ENCODE measurements at regions not wholly inside any gene's neighbourhood (a gene's known extent, or its start where the extent isn't known, plus 50 kb on each side); places are given as distances from the start of the nearest gene placed in this dataset.

DNA sequence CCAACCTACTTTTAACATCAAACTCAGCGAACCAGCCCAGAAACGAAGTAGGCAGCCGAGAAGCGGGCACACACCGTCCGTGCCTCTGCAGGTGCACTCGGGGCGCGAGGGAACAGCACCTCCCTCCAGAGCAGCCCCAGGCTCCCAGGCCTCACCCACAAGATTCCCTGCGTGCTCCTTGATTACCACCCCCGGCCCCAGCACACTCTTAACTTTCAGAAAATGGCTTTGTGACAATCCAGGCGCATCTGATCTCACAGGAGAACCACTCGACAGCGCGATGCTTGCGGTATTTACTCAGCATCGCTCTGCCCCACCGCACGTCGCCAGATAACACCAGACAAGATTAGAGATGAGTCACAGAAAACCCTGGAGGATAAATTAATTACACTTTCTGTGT is 134.9 kb upstream of the SPACA7 start:
- no peak overlapping the region for H2AFZ ChIP-seq
- no peaks in the 10 kb centered on the region for H3K4me1 ChIP-seq (replicated peaks; ENCODE audit: insufficient read depth)
- no TSS peak for BruUV-seq (replicated peaks)
- H3K36me3 ChIP-seq (ENCODE audit: low read depth): no peaks in the 10 kb centered on the region
- H3K27ac ChIP-seq: no peak overlapping the region
- H3K4me2 ChIP-seq: no peak overlapping the region
- no peak overlapping the region for H3K4me3 ChIP-seq
- TF ChIP-seq CTCF (conservative IDR thresholded peaks at IDR 0.05): no peak
- TF ChIP-seq EZH2 (IDR thresholded peaks at IDR 0.05; ENCODE audit: low read depth): peak; percentile 24; the same call in 1 of the 2 replicates
- H3F3A ChIP-seq (ENCODE audit: insufficient read depth, low read depth): no peaks in the 10 kb centered on the region
- H3K9me3 ChIP-seq (ENCODE audit: insufficient read depth, low read depth): no peaks in the 10 kb centered on the region
- no peaks in the 10 kb centered on the region for H4K20me1 ChIP-seq (ENCODE audit: insufficient read depth)
- POLR2A ChIA-PET (ENCODE audit: unreplicated experiment): no interaction called here
- intact Hi-C loops (cut with micrococcal nuclease; ENCODE audit: unreplicated experiment): no loop called here
- DNase-seq: no peak
- no peaks in the 10 kb centered on the region for H3K79me2 ChIP-seq (ENCODE audit: low read depth)
- no peaks in the 10 kb centered on the region for H3K9me2 ChIP-seq (ENCODE audit: insufficient read depth)
- CTCF ChIA-PET: no interaction called here
- H3K27me3 ChIP-seq (ENCODE audit: insufficient read depth, low read depth): peaks cover 95% of the 10 kb centered on the region

GRCh38 chr13:112242777-112243176 is 133.4 kb upstream of the SPACA7 start:
- Histone ChIP-seq H4K20me1 (ENCODE audit: insufficient read depth) (no peaks in the 10 kb centered on the region; the same call in 1 of the 2 replicates), H3K27ac (no peak overlapping the region), H3K36me3 (ENCODE audit: low read depth) (no peaks in the 10 kb centered on the region), H3K4me1 (replicated peaks; ENCODE audit: insufficient read depth) (no peaks in the 10 kb centered on the region), H3K27me3 (ENCODE audit: insufficient read depth, low read depth) (peaks cover 95% of the 10 kb centered on the region), H3K79me2 (ENCODE audit: low read depth) (no peaks in the 10 kb centered on the region), H2AFZ (no peak overlapping the region), H3K4me3 (no peak overlapping the region), H3K9me2 (ENCODE audit: insufficient read depth) (no peaks in the 10 kb centered on the region), H3F3A (ENCODE audit: insufficient read depth, low read depth) (no peaks in the 10 kb centered on the region), H3K4me2 (no peak overlapping the region), H3K9me3 (ENCODE audit: insufficient read depth, low read depth) (no peaks in the 10 kb centered on the region)
- TF ChIP-seq EZH2 (IDR thresholded peaks at IDR 0.05; ENCODE audit: low read depth) (no peak), CTCF (conservative IDR thresholded peaks at IDR 0.05) (no peak)
- no TSS peak for BruUV-seq (replicated peaks)
- ChIA-PET CTCF (no interaction called here), POLR2A (ENCODE audit: unreplicated experiment) (no interaction called here)
- no peak for DNase-seq
- intact Hi-C loops (cut with micrococcal nuclease; ENCODE audit: unreplicated experiment): no loop called here

DNA sequence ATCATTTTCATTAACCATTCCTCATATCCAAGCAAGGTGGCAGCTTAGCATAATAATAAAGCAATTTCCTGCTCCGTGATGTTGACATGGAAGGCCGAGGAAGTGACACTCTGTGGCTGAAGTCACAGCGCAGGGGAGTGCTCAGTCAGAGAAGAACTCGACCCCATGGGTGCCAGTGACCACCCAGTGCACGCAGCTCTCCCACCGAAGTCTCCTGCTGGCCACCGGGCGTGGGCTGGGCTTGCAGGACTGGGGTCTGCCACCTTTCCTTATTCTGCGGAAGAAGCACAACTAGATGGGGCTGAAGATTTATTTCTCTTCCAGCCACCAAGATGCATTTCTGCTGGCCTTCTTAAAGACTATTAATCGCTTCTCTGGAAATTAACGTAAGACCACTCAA is 132.1 kb upstream of the SPACA7 start:
- ChIA-PET POLR2A (ENCODE audit: unreplicated experiment) (no interaction called here), CTCF (no interaction called here)
- Histone ChIP-seq H3K9me2 (ENCODE audit: insufficient read depth) (no peaks in the 10 kb centered on the region), H3K79me2 (ENCODE audit: low read depth) (no peaks in the 10 kb centered on the region), H3K36me3 (ENCODE audit: low read depth) (no peaks in the 10 kb centered on the region), H3K27me3 (ENCODE audit: insufficient read depth, low read depth) (peaks cover 99% of the 10 kb centered on the region), H2AFZ (no peak overlapping the region), H4K20me1 (ENCODE audit: insufficient read depth) (no peaks in the 10 kb centered on the region; the same call in 1 of the 2 replicates), H3K4me3 (no peak overlapping the region), H3F3A (ENCODE audit: insufficient read depth, low read depth) (no peaks in the 10 kb centered on the region), H3K4me1 (replicated peaks; ENCODE audit: insufficient read depth) (no peaks in the 10 kb centered on the region), H3K9me3 (ENCODE audit: insufficient read depth, low read depth) (no peaks in the 10 kb centered on the region), H3K4me2 (no peak overlapping the region), H3K27ac (no peak overlapping the region)
- no peak for DNase-seq
- no peak for TF ChIP-seq EZH2 (IDR thresholded peaks at IDR 0.05; ENCODE audit: low read depth)
- TF ChIP-seq CTCF (conservative IDR thresholded peaks at IDR 0.05): no peak
- no TSS peak for BruUV-seq (replicated peaks)
- intact Hi-C loops (cut with micrococcal nuclease; ENCODE audit: unreplicated experiment): no loop called here

All from PC-9 (cell line).